ENCODE measurements at regions not wholly inside any gene's neighbourhood (a gene's known extent, or its start where the extent isn't known, plus 50 kb on each side); places are given as distances from the start of the nearest gene placed in this dataset.
"Not testable (repeated sequence)": the region's sequence is repeated elsewhere in the genome, so short reads cannot be mapped to it uniquely, and the experiment has no call there.

- ATAC-seq, result no peak
- intact Hi-C loops (cut with DNase I), result no loop called here
- WGBS, 2 donors, result 64 to 75% methylated on average over 2 of the region's 2 CpGs
These were observed 884.7 kb downstream of the DIAPH3 start for GRCh38 chr13:59279028-59279427.

GRCh38 chr13:59279576-59279975 lies 884.2 kb downstream of the DIAPH3 start:
- no peak for TF ChIP-seq POLR2A (IDR thresholded peaks at IDR 0.05)
- TF ChIP-seq CTCF (IDR thresholded peaks at IDR 0.05), result no peak
- ATAC-seq (no peak), DNase-seq (no peak)
- Histone ChIP-seq H3K4me3 (no peak overlapping the region), H3K27me3 (no peaks in the 10 kb centered on the region), H3K4me1 (peaks cover 12% of the 10 kb centered on the region), H3K27ac (no peak overlapping the region), H3K36me3 (replicated peaks in 1 of 2; ENCODE audit: insufficient read depth in 1 of 2, low read depth in 2 of 2) (no peaks in the 10 kb centered on the region), H3K9me3 (no peaks in the 10 kb centered on the region)
- intact Hi-C loops (cut with DNase I), result no loop called here
- 82 to 89% methylated on average over 3 of the region's 3 CpGs for WGBS, 2 donors

More at GRCh38 chr13:59279028-59279427, 884.7 kb downstream of the DIAPH3 start:
- Histone ChIP-seq H3K4me3 (no peak overlapping the region), H3K4me1 (peaks cover 9% of the 10 kb centered on the region), H3K27ac (no peak overlapping the region), H3K36me3 (replicated peaks in 1 of 2; ENCODE audit: insufficient read depth in 1 of 2, low read depth in 2 of 2) (no peaks in the 10 kb centered on the region), H3K27me3 (no peaks in the 10 kb centered on the region), H3K9me3 (no peaks in the 10 kb centered on the region)
- no peak for TF ChIP-seq POLR2A (IDR thresholded peaks at IDR 0.05)
- TF ChIP-seq CTCF (IDR thresholded peaks at IDR 0.05), result no peak
- no peak for DNase-seq

- Histone ChIP-seq H3K9me3 (no peaks in the 10 kb centered on the region), H3K27me3 (no peaks in the 10 kb centered on the region), H3K4me1 (peaks cover 12% of the 10 kb centered on the region), H3K4me3 (no peak overlapping the region), H3K36me3 (replicated peaks in 1 of 2; ENCODE audit: insufficient read depth in 1 of 2, low read depth in 2 of 2) (no peaks in the 10 kb centered on the region), H3K27ac (no peak overlapping the region)
- ATAC-seq (peak; percentile 48), DNase-seq (no peak)
- intact Hi-C loops (cut with DNase I), result no loop called here
- 50 to 52% methylated on average over 2 of the region's 2 CpGs for WGBS, 2 donors
- TF ChIP-seq POLR2A (IDR thresholded peaks at IDR 0.05), result no peak
- TF ChIP-seq CTCF (IDR thresholded peaks at IDR 0.05), result no peak
These were observed 883.4 kb downstream of the DIAPH3 start for GRCh38 chr13:59280297-59280696.

- intact Hi-C loops (cut with DNase I), result no loop called here
- Histone ChIP-seq H3K36me3 (replicated peaks in 1 of 2; ENCODE audit: insufficient read depth in 1 of 2, low read depth in 2 of 2) (no peaks in the 10 kb centered on the region), H3K9me3 (no peaks in the 10 kb centered on the region), H3K27ac (no peak overlapping the region), H3K4me3 (no peak overlapping the region), H3K27me3 (no peaks in the 10 kb centered on the region), H3K4me1 (peaks cover 12% of the 10 kb centered on the region)
- TF ChIP-seq POLR2A (IDR thresholded peaks at IDR 0.05) (no peak), CTCF (IDR thresholded peaks at IDR 0.05) (no peak)
- ATAC-seq (no peak), DNase-seq (no peak)
- 92 to 96% methylated on average over 8 of the region's 8 CpGs for WGBS, 2 donors
These were observed 882.3 kb downstream of the DIAPH3 start for GRCh38 chr13:59281453-59281852.

GRCh38 chr13:59292240-59292639 lies 871.5 kb downstream of the DIAPH3 start:
- H3K27ac ChIP-seq; H3K4me1 ChIP-seq; H3K36me3 ChIP-seq (replicated peaks in 1 of 2; ENCODE audit: insufficient read depth in 1 of 2, low read depth in 2 of 2); ATAC-seq; H3K4me3 ChIP-seq; intact Hi-C loops (cut with DNase I); DNase-seq; H3K27me3 ChIP-seq; H3K9me3 ChIP-seq: not testable (repeated sequence)
- WGBS, 2 donors, result 92% methylated on average over 5 of the region's 5 CpGs; no CpG with 5 or more reads in 1 of the 2 donors
